HCT116 (cell line): ENCODE measurements at regions not wholly inside any gene's neighbourhood (a gene's known extent, or its start where the extent isn't known, plus 50 kb on each side); places are given as distances from the start of the nearest gene placed in this dataset.

ENCODE experiments used
- ATAC-seq: fragments of 200-7000 bp; cut with Tn5 transposase; 2 replicates; pipeline ENCODE4 v1.9.1; 2020; ENCODE audit warnings: mild to moderate bottlenecking, moderate library complexity
- BruUV-seq: library from RNA; stranded (reverse); fragments of 400-500 nt; replicated peaks from 2 replicates; lab custom pipeline; 2021; lab: Mats Ljungman, UMichigan
- CTCF ChIA-PET: fragments of 300-600 bp; sonication (Branson Sonifier 250); formaldehyde crosslinking; loops from one replicate; lab custom pipeline; 2021; ENCODE audit warnings: antibody characterized with exemption; lab: Charles Lee
- POLR2A ChIA-PET: fragments of 300-600, 350-600 bp; sonication (Branson Sonifier 250); formaldehyde crosslinking; loops from one replicate; lab custom pipeline; 2021; ENCODE audit warnings: antibody characterized with exemption; lab: Charles Lee
- RAD21 ChIA-PET, 2 experiments: fragments of 300-600 bp; sonication (Branson Sonifier 250); formaldehyde crosslinking; loops; one replicate each; lab custom pipeline; 2023; ENCODE audit warnings: low total read pairs in 2 of 2; ENCODE audit not compliant: uncharacterized antibody in 2 of 2, unreplicated experiment in 2 of 2, low non-redundant PET in 1 of 2; lab: Charles Lee
- DNase-seq: peaks from one replicate; pipeline ENCODE4 v3.0.0-alpha.2; 2010; ENCODE audit warnings: low read depth, low spot score
- H2AFZ ChIP-seq: fragments of 200-600 bp; shearing (Covaris generic), sonication (generic); 2 replicates; pipeline ENCODE4 v1.6.1; 2017; ENCODE audit warnings: low read depth, mixed run types, mixed read lengths, antibody characterized with exemption, low read length; ENCODE audit not compliant: poor library complexity, severe bottlenecking
- H3K27ac ChIP-seq: 2 replicates; pipeline ENCODE4 v1.5.1; 2012; ENCODE audit warnings: low read depth, low read length
- H3K27me3 ChIP-seq: fragments of 200-600 bp; sonication (generic); 2 replicates; pipeline ENCODE4 v1.6.1; 2016; ENCODE audit warnings: mixed run types, low read length, mixed read lengths; ENCODE audit not compliant: insufficient read depth
- H3K36me3 ChIP-seq, 2 experiments: fragments of 200-500 bp in 1 of 2; fragments of 200-600 bp in 1 of 2; sonication (Bioruptor generic) in 1 of 2; sonication (generic) in 1 of 2; 2 replicates each; pipeline versions ENCODE4 v1.5.1 to v1.6.1; 2014 to 2016; ENCODE audit warnings: low read length in 2 of 2, inconsistent platforms in 1 of 2, mixed read lengths in 1 of 2, mixed run types in 1 of 2; ENCODE audit not compliant: insufficient read depth in 2 of 2, control insufficient read depth in 1 of 2
- H3K4me1 ChIP-seq, 2 experiments: fragments of 200-600 bp in 1 of 2; sonication (generic) in 1 of 2; 2 replicates each; pipeline versions ENCODE4 v1.5.1 to v1.6.1; 2012 to 2017; ENCODE audit warnings: low read length in 2 of 2, inconsistent platforms in 1 of 2, mild to moderate bottlenecking in 1 of 2, mixed read lengths in 1 of 2, mixed run types in 1 of 2, moderate library complexity in 1 of 2; ENCODE audit not compliant: insufficient read depth in 2 of 2, control insufficient read depth in 1 of 2
- H3K4me2 ChIP-seq: fragments of 200-600 bp; sonication (generic); 2 replicates; pipeline ENCODE4 v1.6.1; 2017; ENCODE audit warnings: mixed run types, low read length, mixed read lengths
- H3K4me3 ChIP-seq, 2 experiments: fragments of 200-600 bp in 1 of 2; sonication (generic) in 1 of 2; replicated peaks in 1 of 2; 2 replicates each; pipeline ENCODE4 v1.5.1; 2011 to 2016; ENCODE audit warnings: low read length in 2 of 2, control low read depth in 1 of 2, low read depth in 1 of 2, mild to moderate bottlenecking in 1 of 2, mixed read lengths in 1 of 2, mixed run types in 1 of 2
- H3K79me2 ChIP-seq: fragments of 200-600 bp; sonication (generic); 2 replicates; pipeline ENCODE4 v1.6.1; 2017; ENCODE audit warnings: mild to moderate bottlenecking, mixed run types, low read length, moderate library complexity, mixed read lengths; ENCODE audit not compliant: insufficient read depth
- H3K9ac ChIP-seq: fragments of 200-600 bp; sonication (generic); 2 replicates; pipeline ENCODE4 v1.6.1; 2016; ENCODE audit warnings: low read length, mixed read lengths
- H3K9me2 ChIP-seq: fragments of 200-600 bp; sonication (generic), shearing (Covaris generic); 2 replicates; pipeline ENCODE4 v1.6.1; 2017; ENCODE audit warnings: mixed run types, mild to moderate bottlenecking, moderate library complexity; ENCODE audit not compliant: insufficient read depth
- H3K9me3 ChIP-seq, 2 experiments: fragments of 200-500 bp in 1 of 2; fragments of 200-600 bp in 1 of 2; sonication (Bioruptor generic) in 1 of 2; sonication (generic) in 1 of 2; 2 replicates each; pipeline ENCODE4 v1.6.1; 2014 to 2017; ENCODE audit warnings: low read length in 2 of 2, mixed read lengths in 2 of 2, inconsistent platforms in 1 of 2, low read depth in 1 of 2, mild to moderate bottlenecking in 1 of 2, mixed run types in 1 of 2, moderate library complexity in 1 of 2; ENCODE audit not compliant: control insufficient read depth in 1 of 2, insufficient read depth in 1 of 2
- H4K20me1 ChIP-seq: fragments of 200-600 bp; sonication (generic), shearing (Covaris generic); 2 replicates; pipeline ENCODE4 v1.6.1; 2017; ENCODE audit warnings: mixed run types, mild to moderate bottlenecking, moderate library complexity; ENCODE audit not compliant: insufficient read depth
- ATF3 ChIP-seq: IDR thresholded peaks from 2 replicates; pipeline ENCODE4 v1.6.1; 2012
- CBX3 ChIP-seq: IDR thresholded peaks from 2 replicates; pipeline ENCODE4 v1.6.1; 2012; ENCODE audit warnings: low read depth
- CEBPB ChIP-seq: IDR thresholded peaks from 2 replicates; pipeline ENCODE4 v1.6.1; 2012; ENCODE audit warnings: low read depth
- EGR1 ChIP-seq: IDR thresholded peaks from 2 replicates; pipeline ENCODE4 v1.6.1; 2012; ENCODE audit warnings: low read depth
- ELF1 ChIP-seq: IDR thresholded peaks from 2 replicates; pipeline ENCODE4 v1.6.1; 2012; ENCODE audit warnings: low read depth, borderline replicate concordance
- EZH2 ChIP-seq: fragments of 200-600 bp; sonication (generic); IDR thresholded peaks from 2 replicates; pipeline ENCODE4 v1.6.1; 2017; ENCODE audit warnings: antibody characterized with exemption, mixed run types
- EZH2phosphoT487 ChIP-seq: fragments of 200-600 bp; IDR thresholded peaks from 2 replicates; pipeline ENCODE4 v1.6.1; 2018; ENCODE audit warnings: antibody characterized with exemption, borderline replicate concordance
- MAX ChIP-seq: IDR thresholded peaks from 2 replicates; pipeline ENCODE4 v1.6.1; 2012
- POLR2A ChIP-seq: IDR thresholded peaks from 2 replicates; pipeline ENCODE4 v1.7.0; 2011; ENCODE audit warnings: borderline replicate concordance; ENCODE audit not compliant: insufficient read depth, insufficient read length; ENCODE audit errors: extremely low read depth
- RAD21 ChIP-seq: IDR thresholded peaks from 2 replicates; pipeline ENCODE4 v1.6.1; 2012; ENCODE audit warnings: low read depth, mild to moderate bottlenecking
- SP1 ChIP-seq: IDR thresholded peaks from 2 replicates; pipeline ENCODE4 v1.6.1; 2012; ENCODE audit warnings: low read depth
- SRF ChIP-seq: IDR thresholded peaks from 2 replicates; pipeline ENCODE4 v1.6.1; 2012; ENCODE audit warnings: low read depth
- YY1 ChIP-seq: IDR thresholded peaks from 2 replicates; pipeline ENCODE4 v1.6.1; 2011; ENCODE audit warnings: low read length, low read depth, moderate library complexity, mild to moderate bottlenecking; ENCODE audit not compliant: insufficient replicate concordance; ENCODE audit errors: extremely low read depth
- ZBTB33 ChIP-seq: IDR thresholded peaks from 2 replicates; pipeline ENCODE4 v1.6.1; 2011; ENCODE audit warnings: mild to moderate bottlenecking, low read length, moderate library complexity; ENCODE audit not compliant: insufficient replicate concordance; ENCODE audit errors: extremely low read depth
- ZFX ChIP-seq: fragments of 450-650 bp; IDR thresholded peaks from 2 replicates; pipeline ENCODE4 v1.6.1; 2017
- intact Hi-C: fragments of 100-400 bp; cut with micrococcal nuclease; formaldehyde crosslinking; loops from 2 replicates; pipeline ENCODE4 v1.10.0; 2022

- no peaks in the 10 kb centered on the region for H3K27me3 ChIP-seq
- no peak overlapping the region for H3K27ac ChIP-seq
- no peaks in the 10 kb centered on the region for H3K79me2 ChIP-seq
- ATAC-seq (no peak), DNase-seq (no peak)
- H3K4me2 ChIP-seq: no peak overlapping the region
- no peak overlapping the region for H3K9ac ChIP-seq
- no peak overlapping the region for H2AFZ ChIP-seq
- CTCF ChIA-PET: no interaction called here
- BruUV-seq: no TSS peak
- H3K9me2 ChIP-seq: no peaks in the 10 kb centered on the region
- H4K20me1 ChIP-seq: no peaks in the 10 kb centered on the region
- no peaks in the 10 kb centered on the region for H3K4me1 ChIP-seq
- peaks cover 10 to 18% of the 10 kb centered on the region in 2 experiments; a peak in 2 of 4 replicates for H3K9me3 ChIP-seq
- RAD21 ChIA-PET: no interaction called here
- H3K36me3 ChIP-seq: no peaks in the 10 kb centered on the region
- no peak for TF ChIP-seq EGR1
- TF ChIP-seq MAX: no peak
- TF ChIP-seq EZH2: no peak
- no peak for TF ChIP-seq CBX3
- no peak for TF ChIP-seq SRF
- TF ChIP-seq RAD21: no peak
- TF ChIP-seq EZH2phosphoT487: no peak
- TF ChIP-seq SP1: no peak
- TF ChIP-seq, all 23 proteins: peak for 0
- no peak overlapping the region for H3K4me3 ChIP-seq
- intact Hi-C loops: loop anchor here (5.0 kb wide), 3 partner anchors 138 to 517 kb away; no protein-coding TSS in a partner anchor
- POLR2A ChIA-PET: no interaction called here
Observed at GRCh38 chr12:47549258-47549657, 156.6 kb downstream of the RPAP3 start.

- DNase-seq (no peak), ATAC-seq (no peak)
- POLR2A ChIA-PET: no interaction called here
- H2AFZ ChIP-seq: no peak overlapping the region
- H3K27ac ChIP-seq: no peak overlapping the region
- H3K4me2 ChIP-seq: no peak overlapping the region
- no TSS peak for BruUV-seq
- intact Hi-C loops: loop anchor here (5.0 kb wide), 3 partner anchors 139 to 516 kb away; no protein-coding TSS in a partner anchor
- no peaks in the 10 kb centered on the region for H3K27me3 ChIP-seq
- H3K9me2 ChIP-seq: no peaks in the 10 kb centered on the region
- peaks cover 8 to 10% of the 10 kb centered on the region in 2 experiments; a peak in 2 of 4 replicates for H3K9me3 ChIP-seq
- RAD21 ChIA-PET: no interaction called here
- no peaks in the 10 kb centered on the region for H3K79me2 ChIP-seq
- no peaks in the 10 kb centered on the region for H3K36me3 ChIP-seq
- no peak overlapping the region for H3K4me3 ChIP-seq
- CTCF ChIA-PET: interaction anchor here (0.6 to 0.8 kb wide), 2 partner anchors 12 to 138 kb away, joined by 3 read pairs; no protein-coding TSS in a partner anchor
- no peaks in the 10 kb centered on the region for H3K4me1 ChIP-seq
- H4K20me1 ChIP-seq: no peaks in the 10 kb centered on the region
- H3K9ac ChIP-seq: no peak overlapping the region
- TF ChIP-seq ZBTB33 (no peak), CEBPB (no peak), ATF3 (no peak), CBX3 (no peak), EZH2phosphoT487 (no peak), EZH2 (no peak), ZFX (no peak), MAX (no peak), RAD21 (no peak), ELF1 (no peak), SP1 (no peak), POLR2A (no peak), YY1 (no peak)
Observed at GRCh38 chr12:47548401-47548800, 157.4 kb downstream of the RPAP3 start.
